ENCODE measurements at regions not wholly inside any gene's neighbourhood (a gene's known extent, or its start where the extent isn't known, plus 50 kb on each side); places are given as distances from the start of the nearest gene placed in this dataset.
"Not testable (repeated sequence)": the region's sequence is repeated elsewhere in the genome, so short reads cannot be mapped to it uniquely, and the experiment has no call there.

DNA sequence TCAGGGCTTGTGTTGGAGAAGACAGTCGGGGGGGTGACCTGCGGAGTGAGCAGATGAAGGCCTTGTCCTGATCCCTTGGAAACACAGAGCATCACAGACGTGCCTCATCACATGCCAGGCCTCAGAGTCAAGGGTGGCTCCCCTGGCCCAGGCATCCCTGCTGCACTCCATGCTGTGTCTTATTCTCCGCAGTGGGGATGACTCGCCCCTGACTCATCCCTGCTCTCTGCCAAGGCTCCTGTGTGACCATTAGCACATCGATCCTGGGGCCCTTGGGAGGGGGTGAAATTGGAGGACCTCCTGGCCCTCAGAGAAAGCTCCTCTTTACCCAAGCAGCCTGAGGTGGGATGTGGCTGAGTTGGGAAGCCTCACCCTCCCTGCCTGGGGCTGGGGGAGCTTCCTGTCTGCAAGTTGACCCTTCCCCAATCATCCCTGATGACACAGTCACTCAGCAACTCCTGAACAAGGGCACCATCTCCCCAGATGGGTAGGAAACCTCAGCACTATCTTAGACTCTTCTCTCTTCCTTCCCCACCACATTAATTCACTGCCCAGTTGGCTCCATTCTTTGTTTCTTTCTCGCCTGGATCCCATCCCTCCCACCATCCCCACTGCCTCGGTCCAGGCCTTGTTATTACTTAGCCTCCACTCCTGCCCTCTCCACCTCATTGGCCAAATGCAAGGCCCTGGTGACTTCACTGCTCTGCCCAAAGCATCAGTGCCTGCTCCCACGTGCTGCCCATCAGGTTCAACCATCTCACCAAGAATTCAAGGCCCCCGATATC is 74.6 kb downstream of the CAMK2N1 start:
- TF ChIP-seq CTCF (IDR thresholded peaks at IDR 0.05), result no peak
- Histone ChIP-seq H3K27ac (no peak overlapping the region), H3K4me3 (no peak overlapping the region)
- peak; percentile 57 for DNase-seq (ENCODE audit: low spot score)

GRCh38 chr1:20410503-20410902 is 75.5 kb downstream of the CAMK2N1 start:
- no peak overlapping the region for H3K27ac ChIP-seq
- peak; percentile 28 for DNase-seq (ENCODE audit: low spot score)
- H3K4me3 ChIP-seq, result no peak overlapping the region
- TF ChIP-seq CTCF (IDR thresholded peaks at IDR 0.05), result no peak

DNA sequence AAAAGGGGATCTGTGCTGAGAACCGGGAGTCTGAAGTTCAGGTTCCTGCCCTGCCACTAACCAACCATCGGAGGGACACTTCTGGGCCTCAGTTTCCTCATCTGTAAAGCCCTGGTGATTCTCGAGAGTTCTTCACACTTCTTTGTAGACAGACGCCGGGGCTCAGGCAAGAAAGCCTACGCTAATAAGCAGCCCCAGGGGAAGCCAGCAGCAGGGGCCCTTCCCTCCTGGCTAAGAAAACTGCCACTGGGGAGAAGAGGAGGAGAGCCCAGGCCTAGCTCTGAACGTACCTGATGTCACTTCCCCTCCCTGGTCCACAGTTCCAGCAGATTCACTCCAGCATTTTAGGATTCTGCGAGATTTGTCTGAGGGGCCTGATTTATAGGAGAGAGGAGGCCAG is 76.0 kb downstream of the CAMK2N1 start:
- Histone ChIP-seq H3K27ac (no peak overlapping the region), H3K4me3 (no peak overlapping the region)
- no peak for TF ChIP-seq CTCF (IDR thresholded peaks at IDR 0.05)
- DNase-seq (ENCODE audit: low spot score), result peak; percentile 28

GRCh38 chr1:20409012-20409411 is 77.0 kb downstream of the CAMK2N1 start:
- no peak for TF ChIP-seq CTCF (IDR thresholded peaks at IDR 0.05)

GRCh38 chr1:20408133-20408650 is 77.8 kb downstream of the CAMK2N1 start:
- H3K27ac ChIP-seq, H3K4me3 ChIP-seq: not testable (repeated sequence)
- DNase-seq (ENCODE audit: low spot score), result peak; percentile 35

More at GRCh38 chr1:20409012-20409411, 77.0 kb downstream of the CAMK2N1 start:
- no peak for DNase-seq (ENCODE audit: low spot score)
- no peak overlapping the region for H3K27ac ChIP-seq
- H3K4me3 ChIP-seq, result no peak overlapping the region

GRCh38 chr1:20405893-20406604 is 80.0 kb downstream of the CAMK2N1 start:
- Histone ChIP-seq H3K27ac (no peak overlapping the region), H3K4me3 (no peak overlapping the region)
- DNase-seq (ENCODE audit: low spot score), result peak; percentile 35
- TF ChIP-seq CTCF (IDR thresholded peaks at IDR 0.05), result no peak

GRCh38 chr1:20405051-20405754 is 80.8 kb downstream of the CAMK2N1 start:
- Histone ChIP-seq H3K27ac (no peak overlapping the region), H3K4me3 (no peak overlapping the region)
- TF ChIP-seq CTCF (IDR thresholded peaks at IDR 0.05), result no peak
- peak; percentile 56 for DNase-seq (ENCODE audit: low spot score)

Measured in coronary artery (tissue), 2 donors.